ENCODE measurements at regions not wholly inside any gene's neighbourhood (a gene's known extent, or its start where the extent isn't known, plus 50 kb on each side); places are given as distances from the start of the nearest gene placed in this dataset.

- TF ChIP-seq CTCF (IDR thresholded peaks at IDR 0.05; ENCODE audit: insufficient read depth, low read length) (no peak), POLR2AphosphoS5 (IDR thresholded peaks at IDR 0.05; ENCODE audit: low read depth) (no peak)
These were observed 232.1 kb upstream of the NT5C1B start for GRCh38 chr2:18821431-18821830.
